ENCODE measurements at regions not wholly inside any gene's neighbourhood (a gene's known extent, or its start where the extent isn't known, plus 50 kb on each side); places are given as distances from the start of the nearest gene placed in this dataset.

DNA sequence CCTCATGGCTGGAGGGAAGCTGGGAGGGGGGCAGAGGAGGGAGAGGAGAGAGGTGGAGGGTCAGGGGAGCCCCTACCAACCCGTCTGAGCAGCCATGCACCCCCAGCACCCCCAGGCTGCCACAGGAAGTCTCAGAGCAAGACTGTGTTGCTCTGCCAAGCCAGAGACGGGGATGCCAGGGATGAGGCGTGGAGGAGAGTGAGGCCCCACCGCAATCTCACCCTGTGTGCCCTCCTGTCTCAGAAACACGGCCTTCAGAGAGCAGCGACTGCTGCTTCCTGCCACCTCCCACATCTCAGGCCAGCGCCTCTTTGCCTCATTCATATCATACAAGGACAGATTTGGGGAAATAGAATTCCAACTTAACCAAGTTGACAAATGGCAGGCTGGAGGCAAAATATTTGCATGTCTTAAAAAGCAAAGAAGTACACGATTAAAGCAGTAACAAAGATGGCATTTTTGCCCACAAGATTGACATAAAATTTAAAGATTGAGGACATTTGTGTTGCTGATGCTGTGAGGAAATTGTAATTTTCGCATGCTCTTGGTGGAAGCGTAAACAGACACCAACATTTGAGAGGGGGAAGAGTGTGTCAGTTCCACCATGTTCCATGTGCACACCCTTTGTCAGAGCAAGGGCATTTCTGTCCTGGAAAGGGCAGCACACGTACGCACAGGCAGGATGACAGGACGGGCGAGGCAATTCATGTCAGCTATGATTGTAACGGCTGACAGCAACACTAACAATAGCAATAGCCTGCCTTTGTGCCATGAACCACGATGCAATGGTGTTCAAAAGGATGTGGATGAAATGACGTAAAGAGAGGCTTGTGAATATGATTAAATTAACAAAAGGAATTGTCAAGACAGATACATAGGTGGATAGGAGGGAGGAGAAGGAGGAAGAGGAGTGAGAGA lies 59.0 kb upstream of the BACE2 start:
- no peak overlapping the region for H3K27ac Mint-ChIP-seq (ENCODE audit: unreplicated experiment)
- H3K4me1 Mint-ChIP-seq (ENCODE audit: low read depth, unreplicated experiment): no peaks in the 10 kb centered on the region
- H3K4me3 Mint-ChIP-seq (ENCODE audit: low read depth, unreplicated experiment): no peak overlapping the region
- no peaks in the 10 kb centered on the region for H3K36me3 Mint-ChIP-seq (ENCODE audit: insufficient read depth, unreplicated experiment)
- DNase-seq: no peak
- peaks cover 78% of the 10 kb centered on the region for H3K27me3 Mint-ChIP-seq (ENCODE audit: unreplicated experiment)
- TF ChIP-seq, protein P1, sequence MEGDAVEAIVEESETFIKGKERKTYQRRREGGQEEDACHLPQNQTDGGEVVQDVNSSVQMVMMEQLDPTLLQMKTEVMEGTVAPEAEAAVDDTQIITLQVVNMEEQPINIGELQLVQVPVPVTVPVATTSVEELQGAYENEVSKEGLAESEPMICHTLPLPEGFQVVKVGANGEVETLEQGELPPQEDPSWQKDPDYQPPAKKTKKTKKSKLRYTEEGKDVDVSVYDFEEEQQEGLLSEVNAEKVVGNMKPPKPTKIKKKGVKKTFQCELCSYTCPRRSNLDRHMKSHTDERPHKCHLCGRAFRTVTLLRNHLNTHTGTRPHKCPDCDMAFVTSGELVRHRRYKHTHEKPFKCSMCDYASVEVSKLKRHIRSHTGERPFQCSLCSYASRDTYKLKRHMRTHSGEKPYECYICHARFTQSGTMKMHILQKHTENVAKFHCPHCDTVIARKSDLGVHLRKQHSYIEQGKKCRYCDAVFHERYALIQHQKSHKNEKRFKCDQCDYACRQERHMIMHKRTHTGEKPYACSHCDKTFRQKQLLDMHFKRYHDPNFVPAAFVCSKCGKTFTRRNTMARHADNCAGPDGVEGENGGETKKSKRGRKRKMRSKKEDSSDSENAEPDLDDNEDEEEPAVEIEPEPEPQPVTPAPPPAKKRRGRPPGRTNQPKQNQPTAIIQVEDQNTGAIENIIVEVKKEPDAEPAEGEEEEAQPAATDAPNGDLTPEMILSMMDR (IDR thresholded peaks at IDR 0.05; ENCODE audit: unreplicated experiment): no peak
- CTCF ChIA-PET: no interaction called here
- BruUV-seq (replicated peaks): no TSS peak
- H3K9me3 Mint-ChIP-seq (ENCODE audit: low read depth, unreplicated experiment): peaks cover 3% of the 10 kb centered on the region
- intact Hi-C loops (cut with micrococcal nuclease; ENCODE audit: unreplicated experiment): no loop called here

DNA sequence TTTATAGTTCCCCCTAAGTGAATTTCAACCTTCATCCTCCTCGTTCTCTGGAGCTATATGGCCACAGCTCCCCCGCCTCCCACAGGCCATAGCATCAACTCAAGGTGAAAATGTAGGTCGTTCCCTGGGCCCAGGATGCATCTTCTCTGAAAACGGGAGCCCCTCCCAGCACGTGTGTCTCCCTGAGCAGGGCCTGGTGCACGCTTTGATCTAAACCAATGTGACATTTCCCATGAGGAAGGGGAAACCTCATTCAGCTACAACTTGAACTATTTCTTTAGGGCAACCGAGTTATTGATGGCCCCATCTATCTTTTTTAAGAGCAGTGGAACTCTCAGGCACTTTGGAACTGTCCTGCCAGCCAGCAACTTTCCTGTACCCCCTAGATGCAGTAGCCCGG lies 57.8 kb upstream of the BACE2 start:
- H3K4me1 Mint-ChIP-seq (ENCODE audit: low read depth, unreplicated experiment): no peaks in the 10 kb centered on the region
- H3K27me3 Mint-ChIP-seq (ENCODE audit: unreplicated experiment): peaks cover 66% of the 10 kb centered on the region
- no peak overlapping the region for H3K27ac Mint-ChIP-seq (ENCODE audit: unreplicated experiment)
- no peak overlapping the region for H3K4me3 Mint-ChIP-seq (ENCODE audit: low read depth, unreplicated experiment)
- TF ChIP-seq, protein P1 (IDR thresholded peaks at IDR 0.05; ENCODE audit: unreplicated experiment): no peak
- intact Hi-C loops (cut with micrococcal nuclease; ENCODE audit: unreplicated experiment): no loop called here
- BruUV-seq (replicated peaks): no TSS peak
- no peaks in the 10 kb centered on the region for H3K9me3 Mint-ChIP-seq (ENCODE audit: low read depth, unreplicated experiment)
- CTCF ChIA-PET: no interaction called here
- no peak for DNase-seq
- H3K36me3 Mint-ChIP-seq (ENCODE audit: insufficient read depth, unreplicated experiment): no peaks in the 10 kb centered on the region

DNA sequence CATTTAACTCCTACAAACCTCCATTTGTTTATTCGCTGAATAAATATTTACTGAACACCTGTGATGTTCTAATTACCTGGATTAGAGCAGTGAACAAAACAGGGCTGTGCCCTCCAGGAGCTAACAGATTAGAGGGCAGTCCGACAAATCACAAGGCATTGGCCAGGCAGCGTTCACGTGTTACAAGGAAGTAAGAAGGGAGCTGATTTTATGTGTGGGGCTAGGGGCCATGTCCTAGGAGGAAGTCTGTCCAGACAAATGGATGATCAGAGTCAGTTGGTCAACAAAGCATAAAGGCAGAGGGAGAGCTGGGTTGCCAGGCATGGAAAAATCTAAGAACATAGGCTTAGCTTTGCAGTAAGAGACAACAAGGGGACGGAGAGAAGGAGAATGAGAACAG lies 57.3 kb upstream of the BACE2 start:
- H3K4me1 Mint-ChIP-seq (ENCODE audit: low read depth, unreplicated experiment): no peaks in the 10 kb centered on the region
- no peak overlapping the region for H3K27ac Mint-ChIP-seq (ENCODE audit: unreplicated experiment)
- CTCF ChIA-PET: no interaction called here
- peaks cover 60% of the 10 kb centered on the region for H3K27me3 Mint-ChIP-seq (ENCODE audit: unreplicated experiment)
- no peaks in the 10 kb centered on the region for H3K9me3 Mint-ChIP-seq (ENCODE audit: low read depth, unreplicated experiment)
- intact Hi-C loops (cut with micrococcal nuclease; ENCODE audit: unreplicated experiment): no loop called here
- no peaks in the 10 kb centered on the region for H3K36me3 Mint-ChIP-seq (ENCODE audit: insufficient read depth, unreplicated experiment)
- no peak overlapping the region for H3K4me3 Mint-ChIP-seq (ENCODE audit: low read depth, unreplicated experiment)
- no TSS peak for BruUV-seq (replicated peaks)
- TF ChIP-seq, protein P1 (IDR thresholded peaks at IDR 0.05; ENCODE audit: unreplicated experiment): no peak
- DNase-seq: no peak

DNA sequence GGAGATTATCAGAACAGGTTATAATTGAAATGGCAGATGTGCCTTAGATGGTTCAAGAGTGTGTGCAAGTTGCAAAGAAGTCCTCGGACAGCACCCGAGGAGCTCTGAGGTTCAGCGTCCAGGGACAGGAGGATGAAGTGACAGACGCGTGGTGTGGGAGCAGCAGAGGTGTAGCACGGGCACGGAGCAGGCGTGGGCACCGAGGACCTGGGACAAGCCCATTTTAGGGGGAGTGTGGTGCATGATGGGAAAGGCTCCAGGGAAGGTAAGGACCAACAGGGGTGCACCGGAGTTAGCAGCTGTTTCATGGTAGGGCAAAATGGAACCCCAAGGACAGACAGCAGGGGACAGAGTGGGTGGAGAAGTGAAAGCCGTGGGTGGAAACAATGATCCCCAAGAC lies 56.3 kb upstream of the BACE2 start:
- intact Hi-C loops (cut with micrococcal nuclease; ENCODE audit: unreplicated experiment): no loop called here
- CTCF ChIA-PET: no interaction called here

More for the DNA sequence above, 56.3 kb upstream of the BACE2 start:
- H3K9me3 Mint-ChIP-seq (ENCODE audit: low read depth, unreplicated experiment): no peaks in the 10 kb centered on the region
- no peak for DNase-seq
- no peak overlapping the region for H3K27ac Mint-ChIP-seq (ENCODE audit: unreplicated experiment)
- H3K4me3 Mint-ChIP-seq (ENCODE audit: low read depth, unreplicated experiment): no peak overlapping the region
- TF ChIP-seq, protein P1 (IDR thresholded peaks at IDR 0.05; ENCODE audit: unreplicated experiment): no peak
- no peaks in the 10 kb centered on the region for H3K4me1 Mint-ChIP-seq (ENCODE audit: low read depth, unreplicated experiment)
- BruUV-seq (replicated peaks): no TSS peak
- no peaks in the 10 kb centered on the region for H3K36me3 Mint-ChIP-seq (ENCODE audit: insufficient read depth, unreplicated experiment)
- H3K27me3 Mint-ChIP-seq (ENCODE audit: unreplicated experiment): peaks cover 56% of the 10 kb centered on the region

All from Calu3 (cell line).